ENCODE measurements at regions not wholly inside any gene's neighbourhood (a gene's known extent, or its start where the extent isn't known, plus 50 kb on each side); places are given as distances from the start of the nearest gene placed in this dataset.

DNA sequence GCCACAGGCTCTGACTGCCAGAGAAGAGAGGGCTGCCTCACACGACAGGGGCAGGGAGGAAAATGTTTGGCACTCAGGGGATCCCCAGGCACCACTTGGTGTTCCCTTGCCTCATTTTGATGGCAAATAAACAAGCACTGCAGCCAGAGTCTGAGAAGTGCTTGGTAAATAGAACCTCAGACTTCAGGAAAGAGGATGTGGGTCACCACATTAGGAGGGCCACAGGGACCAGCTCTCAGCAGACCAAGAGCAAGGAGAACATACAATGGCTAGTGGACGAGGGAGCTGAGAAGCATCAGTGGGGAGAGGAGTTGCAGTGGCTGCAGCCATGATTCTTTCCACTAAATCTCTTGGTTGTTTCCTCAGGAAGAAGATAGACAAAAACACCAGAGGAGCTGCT, 413.9 kb downstream of the GADD45G start:
- TF ChIP-seq GATA2 (IDR thresholded peaks at IDR 0.05; ENCODE audit: low read depth, low read length) (no peak), GATA3 (IDR thresholded peaks at IDR 0.05; ENCODE audit: low read depth, low read length) (no peak)

DNA sequence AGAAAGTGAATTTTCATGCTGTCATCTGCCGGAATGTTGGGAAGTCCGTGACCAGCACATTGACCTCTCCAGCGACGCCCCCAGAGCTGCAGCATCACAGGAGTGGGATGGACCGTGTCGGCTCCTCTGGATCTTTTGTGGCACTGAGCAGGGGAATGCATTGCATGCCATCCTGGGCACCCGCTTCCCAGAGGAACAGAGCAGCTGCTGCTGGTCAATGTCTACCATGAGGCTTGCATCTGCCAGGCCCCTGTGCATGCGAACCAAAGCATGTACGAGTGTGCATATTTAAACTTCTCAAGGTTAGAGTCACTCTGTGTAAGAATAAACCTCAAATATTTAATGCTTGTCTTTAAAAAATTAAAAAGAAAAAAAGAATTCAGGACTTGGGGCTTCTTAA, 414.8 kb downstream of the GADD45G start:
- TF ChIP-seq GATA3 (IDR thresholded peaks at IDR 0.05; ENCODE audit: low read depth, low read length) (no peak), GATA2 (IDR thresholded peaks at IDR 0.05; ENCODE audit: low read depth, low read length) (no peak)

DNA sequence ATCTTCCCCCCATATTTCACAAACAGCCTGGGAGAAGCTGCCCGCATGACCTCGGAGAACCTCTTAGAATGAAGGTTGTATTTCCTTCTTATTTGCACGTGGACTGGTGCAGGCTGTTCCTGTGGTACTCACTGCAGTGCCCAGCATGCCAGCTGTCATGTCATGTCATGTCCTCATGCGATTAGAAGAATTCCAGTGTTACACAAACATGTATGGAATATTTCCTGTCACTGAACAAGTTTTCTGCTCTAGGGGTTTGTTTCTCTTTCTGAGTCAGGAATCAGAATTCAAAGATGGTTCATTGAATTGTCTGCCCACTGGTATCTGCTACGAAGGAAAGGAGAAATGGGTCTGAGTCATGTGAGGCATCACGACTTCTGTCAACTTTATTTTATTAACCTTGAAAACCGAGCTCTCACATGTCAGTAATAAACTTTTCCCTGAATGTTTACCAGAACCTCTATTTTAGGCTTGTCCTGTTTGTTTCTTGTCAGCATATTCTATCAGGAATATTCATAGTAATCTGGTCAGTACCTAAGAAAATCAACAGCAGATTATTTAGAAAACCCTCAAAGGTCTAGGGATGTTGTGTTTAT, 415.6 kb downstream of the GADD45G start:
- TF ChIP-seq GATA3 (IDR thresholded peaks at IDR 0.05; ENCODE audit: low read depth, low read length) (no peak), GATA2 (IDR thresholded peaks at IDR 0.05; ENCODE audit: low read depth, low read length) (no peak)

GRCh38 chr9:90021216-90021906, 416.5 kb downstream of the GADD45G start:
- TF ChIP-seq GATA2 (IDR thresholded peaks at IDR 0.05; ENCODE audit: low read depth, low read length) (no peak), GATA3 (IDR thresholded peaks at IDR 0.05; ENCODE audit: low read depth, low read length) (no peak)

- no peak for TF ChIP-seq GATA3 (IDR thresholded peaks at IDR 0.05; ENCODE audit: low read depth, low read length)
- TF ChIP-seq GATA2 (IDR thresholded peaks at IDR 0.05; ENCODE audit: low read depth, low read length), result no peak
These were observed 417.7 kb downstream of the GADD45G start for GRCh38 chr9:90022474-90022873.

DNA sequence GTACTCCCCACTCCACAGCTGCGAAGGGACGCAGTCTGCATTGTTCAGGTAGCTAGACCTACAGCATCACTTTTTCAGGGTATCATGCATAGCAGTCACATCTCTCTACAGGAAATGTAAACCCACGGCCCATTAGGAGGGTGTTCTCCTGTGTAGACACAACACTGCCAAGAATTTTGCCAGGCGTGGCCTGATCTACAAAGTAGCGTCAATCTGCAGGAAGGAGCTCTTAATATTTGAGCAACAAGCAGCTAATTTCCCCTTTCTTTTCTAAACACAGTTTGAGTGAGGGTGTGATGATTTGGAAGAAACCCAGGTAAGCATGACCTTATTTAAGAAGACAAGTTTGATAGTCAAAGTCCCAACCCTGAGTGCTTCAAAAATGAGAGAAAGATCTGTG, 419.0 kb downstream of the GADD45G start:
- no peak for TF ChIP-seq GATA3 (IDR thresholded peaks at IDR 0.05; ENCODE audit: low read depth, low read length)
- no peak for TF ChIP-seq GATA2 (IDR thresholded peaks at IDR 0.05; ENCODE audit: low read depth, low read length)

- no peak for TF ChIP-seq GATA2 (IDR thresholded peaks at IDR 0.05; ENCODE audit: low read depth, low read length)
- no peak for TF ChIP-seq GATA3 (IDR thresholded peaks at IDR 0.05; ENCODE audit: low read depth, low read length)
These were observed 419.6 kb downstream of the GADD45G start for GRCh38 chr9:90024409-90024808.

- TF ChIP-seq GATA2 (IDR thresholded peaks at IDR 0.05; ENCODE audit: low read depth, low read length) (no peak), GATA3 (IDR thresholded peaks at IDR 0.05; ENCODE audit: low read depth, low read length) (no peak)
These were observed 420.0 kb downstream of the GADD45G start for GRCh38 chr9:90024823-90025222.

DNA sequence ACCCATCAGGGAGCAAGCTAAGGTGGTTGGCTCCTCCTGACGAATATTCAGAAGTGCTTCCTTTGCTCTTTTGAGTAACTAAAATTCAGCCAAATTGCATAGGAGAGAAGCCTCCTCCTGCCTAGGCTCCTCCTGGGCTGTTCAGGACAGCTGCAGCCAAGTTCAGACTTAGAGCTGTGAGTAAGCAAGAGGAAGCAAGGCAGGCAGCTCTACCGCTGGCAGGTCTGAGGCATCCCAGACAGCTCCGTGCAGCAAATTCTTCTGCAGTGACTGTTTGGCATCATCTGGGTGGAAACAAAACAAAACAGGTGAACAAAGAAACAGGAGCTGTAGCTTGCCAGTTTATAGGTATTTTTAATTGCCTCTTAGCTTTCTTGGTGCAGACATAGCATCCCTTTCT, 421.0 kb downstream of the GADD45G start:
- TF ChIP-seq GATA3 (IDR thresholded peaks at IDR 0.05; ENCODE audit: low read depth, low read length), result no peak
- no peak for TF ChIP-seq GATA2 (IDR thresholded peaks at IDR 0.05; ENCODE audit: low read depth, low read length)

- TF ChIP-seq GATA2 (IDR thresholded peaks at IDR 0.05; ENCODE audit: low read depth, low read length) (no peak), GATA3 (IDR thresholded peaks at IDR 0.05; ENCODE audit: low read depth, low read length) (no peak)
These were observed 422.5 kb downstream of the GADD45G start for GRCh38 chr9:90027296-90027790.

DNA sequence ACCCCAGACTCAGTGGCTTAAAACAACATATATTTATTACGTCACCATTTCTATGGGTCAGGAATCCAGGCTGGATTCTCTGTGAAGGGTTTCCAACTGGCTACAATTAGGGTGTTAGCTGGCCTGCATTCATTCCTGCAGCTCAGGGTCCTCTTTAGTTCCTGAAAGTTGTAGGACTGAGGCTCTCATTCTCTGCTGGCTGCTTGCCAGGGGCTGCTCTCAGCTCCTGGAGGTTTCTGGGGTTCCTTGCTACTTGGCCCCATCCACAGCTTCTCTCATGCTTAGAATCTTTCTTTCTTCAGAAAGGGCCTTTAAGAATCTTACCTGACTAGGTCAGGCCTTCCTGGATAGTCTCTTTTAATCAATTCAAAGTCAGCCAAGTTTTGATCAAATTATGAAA, 424.6 kb downstream of the GADD45G start:
- TF ChIP-seq GATA2 (IDR thresholded peaks at IDR 0.05; ENCODE audit: low read depth, low read length) (no peak), GATA3 (IDR thresholded peaks at IDR 0.05; ENCODE audit: low read depth, low read length) (no peak)

GRCh38 chr9:90029996-90030395, 425.2 kb downstream of the GADD45G start:
- TF ChIP-seq GATA2 (IDR thresholded peaks at IDR 0.05; ENCODE audit: low read depth, low read length), result no peak
- TF ChIP-seq GATA3 (IDR thresholded peaks at IDR 0.05; ENCODE audit: low read depth, low read length), result no peak

- peak; percentile 52; the same call in 1 of the 2 replicates for TF ChIP-seq GATA2 (IDR thresholded peaks at IDR 0.05; ENCODE audit: low read depth, low read length)
- no peak for TF ChIP-seq GATA3 (IDR thresholded peaks at IDR 0.05; ENCODE audit: low read depth, low read length)
These were observed 427.6 kb downstream of the GADD45G start for GRCh38 chr9:90032296-90033027.

DNA sequence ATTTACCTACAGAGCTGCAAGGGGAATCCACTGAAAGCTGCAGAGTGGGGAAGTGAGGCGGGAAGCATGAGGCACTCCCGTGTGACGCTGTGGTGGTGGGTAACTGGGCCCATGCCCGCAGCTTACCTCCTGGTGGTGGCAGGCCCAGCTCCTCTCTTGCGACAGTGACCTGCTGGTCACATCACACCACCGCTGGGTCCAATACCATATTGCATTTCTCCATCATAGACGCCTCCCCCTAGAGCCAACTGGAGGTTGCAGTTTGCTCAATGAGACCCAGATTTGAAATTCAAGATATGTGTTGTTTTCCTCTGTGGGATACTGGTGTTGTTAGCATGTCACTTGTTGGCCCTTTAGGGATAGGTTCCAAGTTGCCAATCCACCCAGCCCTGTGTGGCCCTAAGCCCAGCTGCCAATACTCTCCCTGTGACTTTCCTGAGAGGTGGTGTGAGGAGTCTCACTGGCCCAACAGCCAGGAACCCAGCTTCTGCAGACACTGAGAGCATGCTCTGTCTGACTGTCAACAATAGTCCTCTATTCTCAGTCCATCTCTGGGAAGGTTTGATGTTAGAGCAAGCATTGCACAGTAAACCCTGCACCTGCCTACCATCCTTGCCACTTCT, 428.3 kb downstream of the GADD45G start:
- TF ChIP-seq GATA3 (IDR thresholded peaks at IDR 0.05; ENCODE audit: low read depth, low read length) (no peak), GATA2 (IDR thresholded peaks at IDR 0.05; ENCODE audit: low read depth, low read length) (no peak)

Measured in SH-SY5Y (cell line).